HCT116 (cell line): ENCODE measurements at regions not wholly inside any gene's neighbourhood (a gene's known extent, or its start where the extent isn't known, plus 50 kb on each side); places are given as distances from the start of the nearest gene placed in this dataset.

Source experiments
- CBX3 ChIP-seq: IDR thresholded peaks from 2 replicates; pipeline ENCODE4 v1.6.1; 2012; ENCODE audit warnings: low read depth
- CEBPB ChIP-seq: IDR thresholded peaks from 2 replicates; pipeline ENCODE4 v1.6.1; 2012; ENCODE audit warnings: low read depth
- CTCF ChIP-seq, 3 experiments: fragments of 200-600 bp in 1 of 3; sonication (generic) in 1 of 3; IDR thresholded peaks in 2 of 3; conservative IDR thresholded peaks in 1 of 3; 2 replicates each; pipeline ENCODE4 v1.5.1; 2012 to 2017; ENCODE audit warnings: low read depth in 2 of 3, low read length in 2 of 3, antibody characterized with exemption in 1 of 3, borderline replicate concordance in 1 of 3, control low read depth in 1 of 3, mild to moderate bottlenecking in 1 of 3, mixed read lengths in 1 of 3, mixed run types in 1 of 3, moderate library complexity in 1 of 3; ENCODE audit not compliant: insufficient read depth in 1 of 3
- RAD21 ChIP-seq: IDR thresholded peaks from 2 replicates; pipeline ENCODE4 v1.6.1; 2012; ENCODE audit warnings: low read depth, mild to moderate bottlenecking
- ZNF274 ChIP-seq: fragments of 200-500 bp; sonication (Bioruptor generic); IDR thresholded peaks from 2 replicates; pipeline ENCODE4 v1.6.1; 2014; ENCODE audit warnings: mild to moderate bottlenecking, low read depth, low read length, inconsistent platforms

DNA sequence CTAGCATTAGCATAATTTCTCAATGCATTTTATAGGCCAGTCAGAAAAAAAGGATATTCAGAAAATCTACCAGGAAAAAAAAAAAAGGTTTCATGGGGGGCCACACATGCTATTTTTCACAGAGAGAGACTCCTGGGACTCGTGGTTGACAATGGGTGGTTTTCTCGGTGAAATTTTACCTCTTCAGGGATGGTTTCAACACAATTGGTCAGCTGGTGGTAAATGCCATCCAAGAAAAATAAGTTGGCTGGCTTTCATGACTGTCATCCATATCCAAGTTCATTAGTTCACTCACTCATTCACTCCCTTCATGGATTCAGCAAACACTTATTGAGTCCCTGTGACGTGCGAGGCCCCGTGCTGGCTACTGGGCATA, 217.3 kb downstream of the SHQ1 start:
- TF ChIP-seq ZNF274: no peak
- no peak for TF ChIP-seq RAD21
- TF ChIP-seq CTCF (IDR thresholded peaks at IDR 0.05 in 2 of 3, conservative IDR thresholded peaks at IDR 0.05 in 1 of 3; ENCODE audit: borderline replicate concordance in 1 of 3, insufficient read depth in 1 of 3, low read depth in 2 of 3, low read length in 2 of 3): no peak
- no peak for TF ChIP-seq CBX3
- no peak for TF ChIP-seq CEBPB
